Loucy (cell line): ENCODE measurements at regions not wholly inside any gene's neighbourhood (a gene's known extent, or its start where the extent isn't known, plus 50 kb on each side); places are given as distances from the start of the nearest gene placed in this dataset.

ENCODE experiments used
- H2AFZ ChIP-seq: fragments of 200-600 bp; sonication (generic); 2 replicates; pipeline ENCODE4 v1.6.0; 2016; ENCODE audit warnings: antibody characterized with exemption, mild to moderate bottlenecking, low read length, moderate library complexity
- H3F3A ChIP-seq: fragments of 200-600 bp; 2 replicates; pipeline ENCODE4 v1.6.0; 2016; ENCODE audit warnings: antibody characterized with exemption, low read depth, mild to moderate bottlenecking
- H3K27me3 ChIP-seq: fragments of 200-600 bp; sonication (generic); 2 replicates; pipeline ENCODE4 v1.6.1; 2014; ENCODE audit warnings: low read length, mild to moderate bottlenecking; ENCODE audit not compliant: insufficient read depth, poor library complexity, severe bottlenecking
- H3K36me3 ChIP-seq: fragments of 200-600 bp; sonication (generic); 2 replicates; pipeline ENCODE4 v1.6.1; 2016; ENCODE audit warnings: low read length; ENCODE audit not compliant: insufficient read depth
- H3K4me1 ChIP-seq: fragments of 200-600 bp; sonication (generic); 2 replicates; pipeline ENCODE4 v1.5.1; 2014; ENCODE audit warnings: low read length, mild to moderate bottlenecking; ENCODE audit not compliant: insufficient read depth, poor library complexity, severe bottlenecking
- H3K4me2 ChIP-seq: fragments of 200-600 bp; sonication (generic); 2 replicates; pipeline ENCODE4 v1.6.0; 2014; ENCODE audit warnings: antibody characterized with exemption, low read length, low read depth, mild to moderate bottlenecking; ENCODE audit not compliant: poor library complexity, severe bottlenecking
- H3K4me3 ChIP-seq: fragments of 200-600 bp; sonication (generic); 2 replicates; pipeline ENCODE4 v1.5.1; 2014; ENCODE audit warnings: low read length, mild to moderate bottlenecking, mixed read lengths; ENCODE audit not compliant: poor library complexity, severe bottlenecking
- H3K79me2 ChIP-seq: fragments of 200-600 bp; sonication (generic); 2 replicates; pipeline ENCODE4 v1.6.1; 2014; ENCODE audit warnings: low read length; ENCODE audit not compliant: insufficient read depth
- H3K9ac ChIP-seq: fragments of 200-600 bp; sonication (generic); 2 replicates; pipeline ENCODE4 v1.6.0; 2014; ENCODE audit warnings: mild to moderate bottlenecking, low read depth, low read length, moderate library complexity; ENCODE audit not compliant: poor library complexity, severe bottlenecking
- H3K9me2 ChIP-seq: fragments of 200-600 bp; sonication (generic); replicated peaks from 2 replicates; pipeline ENCODE4 v1.6.1; 2016; ENCODE audit warnings: low read depth, low read length, mixed read lengths
- H3K9me3 ChIP-seq: fragments of 200-600 bp; sonication (generic); 2 replicates; pipeline ENCODE4 v1.6.1; 2014; ENCODE audit warnings: mild to moderate bottlenecking, antibody characterized with exemption, low read length, low read depth; ENCODE audit not compliant: insufficient read depth
- H4K20me1 ChIP-seq: fragments of 200-600 bp; sonication (generic); 2 replicates; pipeline ENCODE4 v1.6.0; 2014; ENCODE audit warnings: antibody characterized with exemption, low read length, mild to moderate bottlenecking; ENCODE audit not compliant: insufficient read depth, poor library complexity, severe bottlenecking
- CTCF ChIP-seq: fragments of 200-600 bp; sonication (generic); conservative IDR thresholded peaks from 2 replicates; pipeline ENCODE4 v1.5.1; 2014; ENCODE audit warnings: mild to moderate bottlenecking, antibody characterized with exemption, low read length
- EZH2phosphoT487 ChIP-seq: fragments of 200-600 bp; IDR thresholded peaks from 2 replicates; pipeline ENCODE4 v1.6.1; 2018; ENCODE audit warnings: antibody characterized with exemption, mild to moderate bottlenecking, moderate library complexity, borderline replicate concordance

DNA sequence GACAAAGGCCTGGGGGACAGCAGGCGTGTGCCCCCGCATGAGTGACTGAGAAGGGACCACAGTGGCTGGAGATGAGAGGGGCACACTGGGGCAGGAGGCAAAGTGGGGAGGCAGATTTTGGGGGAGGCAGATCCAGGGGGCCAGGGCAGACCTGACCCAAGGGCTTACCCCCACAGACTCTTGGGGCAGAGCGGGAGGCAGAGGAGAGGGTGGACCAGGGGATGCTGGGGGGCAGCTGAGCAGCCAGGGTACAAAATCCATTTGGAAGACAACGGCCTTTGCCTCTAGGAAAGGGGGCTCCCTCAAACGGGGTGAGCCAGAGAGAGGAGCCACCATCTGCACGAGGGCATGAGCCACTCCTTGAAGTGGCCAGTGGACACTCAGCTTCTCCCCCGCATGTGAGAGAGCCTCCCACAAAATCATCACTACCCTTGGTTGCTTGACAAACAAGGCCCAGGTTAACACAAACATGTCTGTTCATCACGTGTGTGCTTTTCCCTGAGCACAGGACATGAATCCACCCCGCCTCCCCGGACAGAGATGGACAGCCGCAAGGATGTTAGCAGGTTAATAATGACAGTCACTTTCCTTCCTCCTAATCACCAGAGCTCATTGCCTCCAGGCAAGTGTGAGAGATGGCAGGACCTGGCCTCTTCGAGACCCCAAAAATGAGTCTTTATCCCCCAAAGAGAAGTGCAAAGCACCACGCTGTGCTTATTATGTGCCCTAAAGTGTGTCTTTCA, 72.0 kb upstream of the RAB6C start:
- no peak for TF ChIP-seq EZH2phosphoT487
- TF ChIP-seq CTCF: no peak
- Histone ChIP-seq H3K36me3 (no peaks in the 10 kb centered on the region), H3K4me3 (no peak overlapping the region), H3K9me3 (no peaks in the 10 kb centered on the region), H3K4me2 (no peak overlapping the region), H3F3A (no peaks in the 10 kb centered on the region), H3K27me3 (no peaks in the 10 kb centered on the region), H3K9ac (no peak overlapping the region), H2AFZ (no peak overlapping the region), H4K20me1 (no peaks in the 10 kb centered on the region), H3K4me1 (no peaks in the 10 kb centered on the region), H3K9me2 (no peaks in the 10 kb centered on the region), H3K79me2 (no peaks in the 10 kb centered on the region)

DNA sequence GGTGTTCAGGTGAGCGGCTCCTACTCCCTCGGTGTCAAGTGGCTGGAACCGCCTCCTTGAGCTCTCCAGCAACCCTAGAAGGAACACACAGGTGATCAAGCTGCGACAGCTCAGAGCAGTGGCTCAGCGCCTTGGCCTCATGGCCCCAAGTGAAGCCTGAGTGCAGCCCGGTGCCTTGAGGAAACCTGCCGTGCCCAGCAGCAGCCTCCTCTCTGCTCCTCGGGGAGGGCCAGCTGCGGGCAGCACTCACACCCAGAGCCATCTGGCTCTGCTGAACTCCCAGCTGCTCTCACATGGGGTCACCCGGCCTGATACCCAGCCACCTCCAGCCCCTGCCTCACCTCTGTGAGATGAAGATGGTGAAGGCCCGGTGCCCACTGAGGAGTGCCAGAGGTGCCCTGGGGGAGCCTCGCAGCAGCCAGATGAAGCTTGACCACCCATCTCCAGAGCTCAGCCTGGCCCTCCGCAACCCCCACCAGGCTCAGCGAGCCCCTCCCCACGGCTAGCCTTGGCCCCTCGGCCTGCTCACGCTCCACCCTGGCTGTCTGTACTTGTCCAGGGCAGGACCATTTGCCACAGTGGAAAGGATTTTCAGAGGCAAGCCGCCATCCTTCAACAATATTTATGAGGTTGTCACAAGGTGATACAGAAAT, 70.6 kb upstream of the RAB6C start:
- H3K27me3 ChIP-seq: no peaks in the 10 kb centered on the region
- no peaks in the 10 kb centered on the region for H3K9me2 ChIP-seq
- no peaks in the 10 kb centered on the region for H3K4me1 ChIP-seq
- no peaks in the 10 kb centered on the region for H3K9me3 ChIP-seq
- H4K20me1 ChIP-seq: no peaks in the 10 kb centered on the region
- H3F3A ChIP-seq: no peaks in the 10 kb centered on the region
- H3K79me2 ChIP-seq: no peaks in the 10 kb centered on the region
- H3K36me3 ChIP-seq: no peaks in the 10 kb centered on the region
- no peak overlapping the region for H3K4me3 ChIP-seq
- H2AFZ ChIP-seq: no peak overlapping the region
- TF ChIP-seq EZH2phosphoT487: no peak
- no peak for TF ChIP-seq CTCF
- H3K9ac ChIP-seq: no peak overlapping the region
- no peak overlapping the region for H3K4me2 ChIP-seq

GRCh38 chr2:129909651-129910418, 69.6 kb upstream of the RAB6C start:
- no peaks in the 10 kb centered on the region for H3K4me1 ChIP-seq
- H3K9me2 ChIP-seq: no peaks in the 10 kb centered on the region
- no peak overlapping the region for H3K9ac ChIP-seq
- no peaks in the 10 kb centered on the region for H3K36me3 ChIP-seq
- H4K20me1 ChIP-seq: no peaks in the 10 kb centered on the region
- H3K9me3 ChIP-seq: no peaks in the 10 kb centered on the region
- no peaks in the 10 kb centered on the region for H3F3A ChIP-seq
- TF ChIP-seq EZH2phosphoT487 (no peak), CTCF (no peak)
- no peaks in the 10 kb centered on the region for H3K79me2 ChIP-seq
- H3K4me3 ChIP-seq: no peak overlapping the region
- no peaks in the 10 kb centered on the region for H3K27me3 ChIP-seq
- no peak overlapping the region for H3K4me2 ChIP-seq
- H2AFZ ChIP-seq: no peak overlapping the region
